ENCODE measurements at regions not wholly inside any gene's neighbourhood (a gene's known extent, or its start where the extent isn't known, plus 50 kb on each side); places are given as distances from the start of the nearest gene placed in this dataset.

- H3K14ac ChIP-seq (ENCODE audit: insufficient read length): no peak overlapping the region
- no peak for TF ChIP-seq KDM1A (IDR thresholded peaks at IDR 0.05; ENCODE audit: borderline replicate concordance, low read length)
- H4K91ac ChIP-seq (replicated peaks; ENCODE audit: insufficient read length, low read length): no peak overlapping the region
- no peak overlapping the region for H2AK5ac ChIP-seq (ENCODE audit: low read depth, low read length)
- no peak overlapping the region for H2AFZ ChIP-seq (ENCODE audit: low read length)
- ChIA-PET CTCF (ENCODE audit: partially characterized antibody) (interaction anchor here (0.6 kb wide), 1 partner anchor 219 kb away, joined by 3 read pairs; no protein-coding TSS in a partner anchor), POLR2A (ENCODE audit: partially characterized antibody) (no interaction called here)
- no peak overlapping the region for H2BK15ac ChIP-seq (ENCODE audit: low read length)
- H2BK120ac ChIP-seq (replicated peaks; ENCODE audit: low read depth, low read length): no peak overlapping the region
- H3K27me3 ChIP-seq (replicated peaks in 1 of 4; ENCODE audit: control insufficient read depth in 3 of 4, extremely low read depth in 1 of 4, insufficient read depth in 3 of 4, low read length in 3 of 4): no peaks in the 10 kb centered on the region
- H3K4me3 ChIP-seq (ENCODE audit: extremely low read depth in 1 of 4, insufficient read depth in 2 of 4, low read depth in 3 of 4, low read length in 4 of 4): no peak overlapping the region
- H3K4me2 ChIP-seq (ENCODE audit: insufficient read depth in 1 of 2, low read depth in 2 of 2, low read length in 2 of 2): no peak overlapping the region
- no peak overlapping the region for H3K9ac ChIP-seq (replicated peaks in 1 of 4; ENCODE audit: extremely low read depth in 1 of 4, low read depth in 3 of 4, low read length in 3 of 4)
- H3K9me3 ChIP-seq (ENCODE audit: insufficient read depth in 2 of 2, low read depth in 1 of 2, low read length in 1 of 2): no peaks in the 10 kb centered on the region
- H3K36me3 ChIP-seq (ENCODE audit: control insufficient read depth in 2 of 4, insufficient read depth in 4 of 4, low read length in 3 of 4): no peaks in the 10 kb centered on the region
- no peak overlapping the region for H4K8ac ChIP-seq (ENCODE audit: extremely low read depth, insufficient read depth, low read length)
- no peaks in the 10 kb centered on the region for H3K4me1 ChIP-seq (replicated peaks in 1 of 4; ENCODE audit: control insufficient read depth in 3 of 4, insufficient read depth in 4 of 4, low read length in 3 of 4)
- no peak overlapping the region for H3K27ac ChIP-seq (ENCODE audit: low read depth, low read length)
- DNase-seq (ENCODE audit: low read depth in 1 of 2, low spot score in 2 of 2): no peak
- no peak overlapping the region for H2BK12ac ChIP-seq (ENCODE audit: low read depth, low read length)
- no peak overlapping the region for H3K23ac ChIP-seq (ENCODE audit: insufficient read length)
- no peaks in the 10 kb centered on the region for H3K23me2 ChIP-seq (ENCODE audit: low read depth, low read length)
- FAIRE-seq: no peak
- no peak overlapping the region for H2BK20ac ChIP-seq (ENCODE audit: low read length)
- H3K56ac ChIP-seq (replicated peaks; ENCODE audit: insufficient read length, low read depth, low read length): no peak overlapping the region
- no peak overlapping the region for H3K4ac ChIP-seq (replicated peaks; ENCODE audit: insufficient read length, low read depth, low read length)
- H3K79me1 ChIP-seq (ENCODE audit: low read depth, low read length): no peaks in the 10 kb centered on the region
- H4K5ac ChIP-seq (ENCODE audit: insufficient read length, low read depth, low read length): no peak overlapping the region
- H2BK5ac ChIP-seq (ENCODE audit: low read depth, low read length): no peak overlapping the region
- H4K20me1 ChIP-seq (replicated peaks in 1 of 2; ENCODE audit: control insufficient read depth in 1 of 2, insufficient read depth in 2 of 2, low read length in 2 of 2): no peaks in the 10 kb centered on the region
- H3K79me2 ChIP-seq (ENCODE audit: control insufficient read depth in 1 of 2, insufficient read depth in 2 of 2, low read length in 2 of 2): no peaks in the 10 kb centered on the region
- H3K18ac ChIP-seq (ENCODE audit: extremely low read depth, low read length): no peak overlapping the region; the same call in 1 of the 2 replicates
Observed at GRCh38 chr1:60510162-60510561, 436.6 kb upstream of the C1orf87 start.
